HEK293 (cell line): ENCODE measurements at regions not wholly inside any gene's neighbourhood (a gene's known extent, or its start where the extent isn't known, plus 50 kb on each side); places are given as distances from the start of the nearest gene placed in this dataset.

Experiments used
- CTCF ChIA-PET: fragments of 350-600 bp; formaldehyde crosslinking; extraction: SDS; loops from one replicate; lab custom pipeline; 2021; ENCODE audit warnings: antibody characterized with exemption; lab: Yijun Ruan, JAX
- POLR2A ChIA-PET: fragments of 300-600 bp; formaldehyde crosslinking; extraction: SDS; loops from one replicate; lab custom pipeline; 2020; ENCODE audit warnings: antibody characterized with exemption, inconsistent platforms; lab: Yijun Ruan, JAX
- H3K27ac ChIP-seq: fragments of 200-500 bp; sonication (Bioruptor generic); 2 replicates; pipeline ENCODE4 v1.5.1; 2014; ENCODE audit warnings: low read depth, low read length, control low read depth, inconsistent platforms; ENCODE audit errors: extremely low read depth
- H3K36me3 ChIP-seq, 2 experiments: fragments of 200-500 bp in 1 of 2; sonication (Bioruptor generic) in 1 of 2; 1 replicate in 1 of 2; 2 replicates in 1 of 2; pipeline ENCODE4 v1.5.1; 2014 to 2017; ENCODE audit warnings: inconsistent platforms in 2 of 2, low read length in 2 of 2; ENCODE audit not compliant: control insufficient read depth in 2 of 2, insufficient read depth in 1 of 2
- H3K4me1 ChIP-seq: fragments of 200-500 bp; sonication (Bioruptor generic); 2 replicates; pipeline ENCODE4 v1.5.1; 2014; ENCODE audit warnings: mild to moderate bottlenecking, low read length, inconsistent platforms; ENCODE audit not compliant: control insufficient read depth, insufficient read depth
- H3K4me3 ChIP-seq: 2 replicates; pipeline ENCODE4 v1.5.1; 2011; ENCODE audit warnings: low read depth, mild to moderate bottlenecking, control low read depth, low read length, moderate library complexity
- H3K9me3 ChIP-seq: fragments of 200-500 bp; sonication (Bioruptor generic); 2 replicates; pipeline ENCODE4 v1.5.1; 2014; ENCODE audit warnings: low read depth, low read length, inconsistent platforms; ENCODE audit not compliant: control insufficient read depth, insufficient read depth
- AEBP2 ChIP-seq: fragments of 450-650 bp; formaldehyde crosslinking; IDR thresholded peaks from 2 replicates; pipeline ENCODE4 v1.5.1; 2016; ENCODE audit warnings: missing biosample characterization, missing genetic modification characterization, borderline replicate concordance
- HOXD13 ChIP-seq: sonication (generic); formaldehyde crosslinking; IDR thresholded peaks from 2 replicates; pipeline ENCODE4 v1.8.0; 2022; ENCODE audit warnings: missing genetic modification reagents, borderline replicate concordance
- OSR2 ChIP-seq: fragments of 450-650 bp; formaldehyde crosslinking; IDR thresholded peaks from 2 replicates; pipeline ENCODE4 v1.5.1; 2016; ENCODE audit warnings: missing biosample characterization, missing genetic modification characterization
- PATZ1 ChIP-seq: fragments of 450-650 bp; formaldehyde crosslinking; IDR thresholded peaks from 2 replicates; pipeline ENCODE4 v1.5.1; 2016; ENCODE audit warnings: missing biosample characterization, missing genetic modification characterization
- REST ChIP-seq: fragments of 450-650 bp; formaldehyde crosslinking; IDR thresholded peaks from 2 replicates; pipeline ENCODE4 v1.5.1; 2016; ENCODE audit warnings: missing biosample characterization, missing genetic modification characterization
- SP2 ChIP-seq: fragments of 450-650 bp; formaldehyde crosslinking; IDR thresholded peaks from 2 replicates; pipeline ENCODE4 v1.5.1; 2016; ENCODE audit warnings: missing biosample characterization, missing genetic modification characterization
- SP3 ChIP-seq: fragments of 450-650 bp; formaldehyde crosslinking; IDR thresholded peaks from 2 replicates; pipeline ENCODE4 v1.5.1; 2016; ENCODE audit warnings: missing biosample characterization, missing genetic modification characterization
- ZBTB17 ChIP-seq: fragments of 450-650 bp; formaldehyde crosslinking; IDR thresholded peaks from 2 replicates; pipeline ENCODE4 v1.5.1; 2016; ENCODE audit warnings: missing biosample characterization, missing genetic modification characterization
- ZBTB44 ChIP-seq: fragments of 450-650 bp; IDR thresholded peaks from 2 replicates; pipeline ENCODE4 v1.5.1; 2018; ENCODE audit warnings: missing biosample characterization, mild to moderate bottlenecking, missing genetic modification characterization
- ZFP3 ChIP-seq: fragments of 450-650 bp; formaldehyde crosslinking; IDR thresholded peaks from 2 replicates; pipeline ENCODE4 v1.5.1; 2016; ENCODE audit warnings: low read depth, missing biosample characterization, missing genetic modification characterization
- ZNF148 ChIP-seq: fragments of 450-650 bp; formaldehyde crosslinking; IDR thresholded peaks from 2 replicates; pipeline ENCODE4 v1.5.0; 2017; ENCODE audit warnings: missing biosample characterization, missing genetic modification characterization, borderline replicate concordance
- ZNF362 ChIP-seq: fragments of 450-650 bp; formaldehyde crosslinking; IDR thresholded peaks from 2 replicates; pipeline ENCODE4 v1.5.1; 2016; ENCODE audit warnings: missing biosample characterization, missing genetic modification characterization
- ZNF555 ChIP-seq: fragments of 450-650 bp; formaldehyde crosslinking; conservative IDR thresholded peaks from 2 replicates; pipeline ENCODE4 v1.5.1; 2017; ENCODE audit warnings: missing biosample characterization, mild to moderate bottlenecking, missing genetic modification characterization, inconsistent platforms
- ZNF580 ChIP-seq: fragments of 450-650 bp; formaldehyde crosslinking; IDR thresholded peaks from 2 replicates; pipeline ENCODE4 v1.5.1; 2016; ENCODE audit warnings: missing biosample characterization, missing genetic modification characterization
- ZNF623 ChIP-seq: fragments of 450-650 bp; formaldehyde crosslinking; IDR thresholded peaks from 2 replicates; pipeline ENCODE4 v1.5.1; 2016; ENCODE audit warnings: missing biosample characterization, missing genetic modification characterization
- ZNF76 ChIP-seq: fragments of 450-650 bp; formaldehyde crosslinking; IDR thresholded peaks from 2 replicates; pipeline ENCODE4; 2016; ENCODE audit warnings: low read depth, missing biosample characterization, missing genetic modification characterization, borderline replicate concordance
- ZNF768 ChIP-seq: fragments of 450-650 bp; formaldehyde crosslinking; IDR thresholded peaks from 2 replicates; pipeline ENCODE4 v1.5.1; 2018; ENCODE audit warnings: missing biosample characterization, mild to moderate bottlenecking, missing genetic modification characterization
- ZSCAN16 ChIP-seq: fragments of 450-650 bp; formaldehyde crosslinking; IDR thresholded peaks from 2 replicates; pipeline ENCODE4 v1.5.1; 2016; ENCODE audit warnings: missing biosample characterization, missing genetic modification characterization

GRCh38 chr3:10594915-10595314 is 89.5 kb upstream of the ATP2B2 start:
- no peaks in the 10 kb centered on the region for H3K36me3 ChIP-seq
- POLR2A ChIA-PET = no interaction called here
- peak; percentile 73 for TF ChIP-seq SP2 (tag by site-specific recombination)
- TF ChIP-seq HOXD13 (CRISPR knock-in tag) = no peak
- no peak for TF ChIP-seq AEBP2 (tag by site-specific recombination)
- no peak for TF ChIP-seq ZNF555 (tag by site-specific recombination)
- TF ChIP-seq ZFP3 (tag by site-specific recombination) = no peak
- 0 out of 2 replicates have a peak, but pooled peaks have one; percentile 21 for TF ChIP-seq ZBTB17
- TF ChIP-seq REST = peak; percentile 99
- peak; percentile 49; the same call in 1 of the 2 replicates for TF ChIP-seq ZNF76 (tag by site-specific recombination)
- peak; percentile 46; the same call in 1 of the 2 replicates for TF ChIP-seq PATZ1 (tag by site-specific recombination)
- TF ChIP-seq ZNF623 (tag by site-specific recombination) = no peak
- TF ChIP-seq ZSCAN16 = no peak
- TF ChIP-seq, all 188 proteins: peak for 5
- H3K27ac ChIP-seq = no peak overlapping the region
- no peaks in the 10 kb centered on the region for H3K9me3 ChIP-seq
- no peak overlapping the region for H3K4me3 ChIP-seq
- CTCF ChIA-PET = no interaction called here
- no peaks in the 10 kb centered on the region for H3K4me1 ChIP-seq

GRCh38 chr3:10596746-10597448 is 91.5 kb upstream of the ATP2B2 start:
- no peaks in the 10 kb centered on the region for H3K9me3 ChIP-seq
- CTCF ChIA-PET = interaction anchor here (0.6 kb wide), 1 partner anchor 602 kb away, joined by 4 read pairs; no protein-coding TSS in a partner anchor
- TF ChIP-seq ZNF580 (tag by site-specific recombination) = no peak
- TF ChIP-seq SP3 (tag by site-specific recombination) = no peak
- TF ChIP-seq ZNF768 (tag by site-specific recombination) = no peak
- TF ChIP-seq OSR2 (tag by site-specific recombination) = no peak
- TF ChIP-seq ZNF148 (tag by site-specific recombination) = 0 out of 2 replicates have a peak, but pooled peaks have one; percentile 60
- TF ChIP-seq ZNF362 (tag by site-specific recombination) = no peak
- no peak for TF ChIP-seq ZBTB44 (tag by site-specific recombination)
- no peak for TF ChIP-seq AEBP2 (tag by site-specific recombination)

More at GRCh38 chr3:10596746-10597448, 91.5 kb upstream of the ATP2B2 start:
- POLR2A ChIA-PET = no interaction called here
- Histone ChIP-seq H3K4me1 (no peaks in the 10 kb centered on the region), H3K36me3 (no peaks in the 10 kb centered on the region), H3K27ac (no peak overlapping the region), H3K4me3 (no peak overlapping the region)
